Heart left ventricle (tissue), 16 donors: ENCODE measurements at regions not wholly inside any gene's neighbourhood (a gene's known extent, or its start where the extent isn't known, plus 50 kb on each side); places are given as distances from the start of the nearest gene placed in this dataset.

Experiments used
- ATAC-seq, 4 donors: fragments of 200-7000 bp; cut with Tn5 transposase; one replicate each; pipeline ENCODE4 v1.9.1; 2020 to 2022; ENCODE audit warnings: moderate library complexity in 4 of 4, mild to moderate bottlenecking in 3 of 4, moderate number of reproducible peaks in 1 of 4
- DNase-seq, 5 donors: peaks; one replicate each; pipeline ENCODE4 v3.0.0-alpha.2; 2020
- H3K27ac ChIP-seq, 12 donors: fragments of 200-600 bp; sonication (generic) in 4 of 12; one replicate each; pipeline versions ENCODE4 v1.5.0 to v1.8.0; 2016 to 2022; ENCODE audit warnings: mild to moderate bottlenecking in 2 of 12
- H3K27me3 ChIP-seq, 9 donors: fragments of 200-600 bp; sonication (generic) in 2 of 9; one replicate each; pipeline versions ENCODE4 v1.5.1 to v1.8.0; 2016 to 2022; ENCODE audit warnings: mild to moderate bottlenecking in 3 of 9
- H3K36me3 ChIP-seq, 9 donors: fragments of 200-600 bp; sonication (generic) in 2 of 9; one replicate each; pipeline versions ENCODE4 v1.5.0 to v1.8.0; 2018 to 2022; ENCODE audit warnings: mild to moderate bottlenecking in 2 of 9
- H3K4me1 ChIP-seq, 12 donors: fragments of 200-600 bp; sonication (generic) in 4 of 12; one replicate each; pipeline versions ENCODE4 v1.5.0 to v1.8.0; 2016 to 2022; ENCODE audit warnings: mild to moderate bottlenecking in 3 of 12
- H3K4me3 ChIP-seq, 12 donors: fragments of 200-600 bp; sonication (generic) in 4 of 12; one replicate each; pipeline versions ENCODE4 v1.5.0 to v1.8.0; 2017 to 2022; ENCODE audit warnings: mild to moderate bottlenecking in 9 of 12, moderate library complexity in 4 of 12
- H3K9me3 ChIP-seq, 12 donors: fragments of 200-600 bp; sonication (generic) in 4 of 12; one replicate each; pipeline versions ENCODE4 v1.5.0 to v1.8.0; 2016 to 2022; ENCODE audit warnings: mild to moderate bottlenecking in 1 of 12
- CTCF ChIP-seq, 12 donors: fragments of 200-600 bp; sonication (generic) in 4 of 12; IDR thresholded peaks; one replicate each; pipeline versions ENCODE4 v1.5.0 to v1.8.0; 2018 to 2022; ENCODE audit warnings: antibody characterized with exemption in 12 of 12, mild to moderate bottlenecking in 5 of 12
- POLR2A ChIP-seq, 2 donors: fragments of 450-650 bp; IDR thresholded peaks; one replicate each; pipeline ENCODE4 v1.6.1; 2017; ENCODE audit warnings: antibody characterized with exemption in 2 of 2, mild to moderate bottlenecking in 2 of 2, moderate library complexity in 2 of 2
- WGBS, 4 donors: extraction: QIAGEN DNeasy Blood & Tissue Kit in 2 of 4; methylation state at CpG; one replicate each; pipeline versions ENCODE4 v1.1.5 to v1.1.7; 2013 to 2018; 5-methylcytosine and 5-hydroxymethylcytosine counted together
- intact Hi-C, 10 donors: fragments of 100-400 bp; cut with DNase I; formaldehyde crosslinking; loops; one replicate each; pipeline versions ENCODE4 v1.11.1 to v1.14.2; 2022
- donor health status: ischemic (EF 13 %, LVEDD 7.1; RV severe dilation, severe dysfunction).
- donor health status: healthy with polysubstance abuse.
- donor health status: DM: no; HTN: yes; CAD: no.
- donor health status: DM: no; HTN: no; CAD: no.
- donor health status: ischemic (EF 25% LVEDD 6.9; RV normal size, moderate dysfunction).
- donor health status: ischemic (EF 25% LVEDD 5.7; RV mildly dilated, moderate dysfunction).
- donor health status: healthy.
- donor health status: DM: yes; HTN: yes; CAD: no.
- donor health status: ischemic (EF 35%, LVEDD 5.7; RV mildly dilated, moderate dysfunction).
- donor health status: nonischemic (EF 11% LVEDD 7.7; RV severe dilation, severe dysfunction).
- donor health status: DM: yes; HTN: yes; CAD: no.
- donor health status: PGD.
- donor health status: ischemic (EF 29% LVEDD 5.4; RV normal size, mild dysfunction).
- donor health status: nonischemic (EF 23%, LVEDD 6.1; RV moderate dilation, normal function).

- no peak overlapping the region for H3K4me3 ChIP-seq
- no peaks in the 10 kb centered on the region for H3K36me3 ChIP-seq
- H3K4me1 ChIP-seq: no peaks in the 10 kb centered on the region
- DNase-seq (no peak), ATAC-seq (no peak)
- intact Hi-C loops: no loop called here
- no peaks in the 10 kb centered on the region for H3K27me3 ChIP-seq
- no peak for TF ChIP-seq POLR2A (IDR thresholded peaks at IDR 0.05)
- no peak for TF ChIP-seq CTCF (IDR thresholded peaks at IDR 0.05)
- H3K27ac ChIP-seq: no peak overlapping the region
- no peaks in the 10 kb centered on the region for H3K9me3 ChIP-seq
- 86 to 89% (median 88%) methylated on average over 1 of the region's 1 CpG for WGBS, 4 donors
Observed at GRCh38 chr1:221344693-221345092, 397.2 kb downstream of the DUSP10 start.

- Histone ChIP-seq H3K27ac (no peak overlapping the region), H3K4me1 (no peaks in the 10 kb centered on the region), H3K9me3 (no peaks in the 10 kb centered on the region), H3K27me3 (no peaks in the 10 kb centered on the region), H3K36me3 (no peaks in the 10 kb centered on the region), H3K4me3 (no peak overlapping the region)
- no peak for TF ChIP-seq POLR2A (IDR thresholded peaks at IDR 0.05)
- no peak for TF ChIP-seq CTCF (IDR thresholded peaks at IDR 0.05)
- ATAC-seq: no peak
- intact Hi-C loops: no loop called here
- WGBS, 4 donors: 53 to 57% (median 55%) methylated on average over 2 of the region's 2 CpGs
- no peak for DNase-seq
Observed at GRCh38 chr1:221347706-221348105, 394.2 kb downstream of the DUSP10 start.

GRCh38 chr1:221350091-221350490 lies 391.8 kb downstream of the DUSP10 start:
- intact Hi-C loops: no loop called here
- WGBS, 4 donors: 81 to 87% (median 82%) methylated on average over 1 of the region's 1 CpG

GRCh38 chr1:221356693-221357092 lies 385.2 kb downstream of the DUSP10 start:
- no peak for DNase-seq
- Histone ChIP-seq H3K36me3 (no peaks in the 10 kb centered on the region), H3K27me3 (no peaks in the 10 kb centered on the region), H3K27ac (no peak overlapping the region), H3K4me3 (no peak overlapping the region), H3K4me1 (no peaks in the 10 kb centered on the region), H3K9me3 (no peaks in the 10 kb centered on the region)
- intact Hi-C loops: no loop called here
- ATAC-seq: no peak
- no peak for TF ChIP-seq POLR2A (IDR thresholded peaks at IDR 0.05)
- TF ChIP-seq CTCF (IDR thresholded peaks at IDR 0.05): no peak
- WGBS, 4 donors: 90 to 96% (median 96%) methylated on average over 1 of the region's 1 CpG

More at GRCh38 chr1:221350091-221350490, 391.8 kb downstream of the DUSP10 start:
- DNase-seq (no peak), ATAC-seq (no peak)
- Histone ChIP-seq H3K36me3 (no peaks in the 10 kb centered on the region), H3K4me1 (no peaks in the 10 kb centered on the region), H3K4me3 (no peak overlapping the region), H3K27me3 (no peaks in the 10 kb centered on the region), H3K9me3 (no peaks in the 10 kb centered on the region), H3K27ac (no peak overlapping the region)
- no peak for TF ChIP-seq POLR2A (IDR thresholded peaks at IDR 0.05)
- no peak for TF ChIP-seq CTCF (IDR thresholded peaks at IDR 0.05)
